ENCODE measurements at regions not wholly inside any gene's neighbourhood (a gene's known extent, or its start where the extent isn't known, plus 50 kb on each side); places are given as distances from the start of the nearest gene placed in this dataset.

GRCh38 chrX:131704136-131704695 is 160.3 kb downstream of the OR13H1 start:
- FAIRE-seq = peak; percentile 37

GRCh38 chrX:131709553-131709952 is 165.7 kb downstream of the OR13H1 start:
- no peak for FAIRE-seq

- no peak for FAIRE-seq
Observed at GRCh38 chrX:131711478-131711867, 167.6 kb downstream of the OR13H1 start.

DNA sequence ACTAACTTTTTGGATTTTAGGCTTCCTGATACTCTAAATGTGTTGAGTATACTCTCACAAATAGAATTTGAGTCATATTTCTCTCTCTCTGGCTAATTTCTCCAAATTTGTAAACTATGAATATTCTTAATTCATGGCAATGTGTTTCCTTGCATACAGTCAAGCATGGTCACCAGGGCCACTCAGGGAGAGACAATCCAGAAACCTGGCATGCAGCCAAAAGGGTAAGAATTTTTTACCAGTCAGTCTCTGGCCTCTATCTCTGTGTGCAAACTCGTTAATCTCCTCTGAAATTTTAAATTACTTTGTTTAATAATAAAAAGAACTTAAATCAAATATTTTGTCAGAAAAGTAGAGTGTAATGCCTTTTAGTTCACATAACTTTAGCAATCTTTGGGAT is 179.8 kb downstream of the OR13H1 start:
- FAIRE-seq = no peak

DNA sequence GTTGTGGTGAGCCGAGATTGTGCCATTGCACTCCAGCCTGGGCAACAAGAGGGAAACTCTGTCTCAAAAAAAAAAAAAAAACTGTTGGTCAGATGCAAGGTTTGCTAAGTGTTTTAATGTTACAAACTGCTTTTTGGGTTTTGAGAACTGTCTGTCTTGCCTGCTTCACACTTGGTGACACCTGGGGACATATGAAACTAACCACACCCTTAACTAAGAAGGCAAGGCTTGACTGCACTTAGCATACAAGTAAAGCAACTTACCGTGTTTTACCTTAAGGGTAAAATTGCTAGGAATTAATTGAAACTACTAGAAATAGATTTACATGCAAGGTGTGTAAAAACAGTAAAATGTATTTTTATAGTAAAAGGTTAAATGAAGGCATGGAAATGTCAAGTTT is 180.4 kb downstream of the OR13H1 start:
- FAIRE-seq = no peak

DNA sequence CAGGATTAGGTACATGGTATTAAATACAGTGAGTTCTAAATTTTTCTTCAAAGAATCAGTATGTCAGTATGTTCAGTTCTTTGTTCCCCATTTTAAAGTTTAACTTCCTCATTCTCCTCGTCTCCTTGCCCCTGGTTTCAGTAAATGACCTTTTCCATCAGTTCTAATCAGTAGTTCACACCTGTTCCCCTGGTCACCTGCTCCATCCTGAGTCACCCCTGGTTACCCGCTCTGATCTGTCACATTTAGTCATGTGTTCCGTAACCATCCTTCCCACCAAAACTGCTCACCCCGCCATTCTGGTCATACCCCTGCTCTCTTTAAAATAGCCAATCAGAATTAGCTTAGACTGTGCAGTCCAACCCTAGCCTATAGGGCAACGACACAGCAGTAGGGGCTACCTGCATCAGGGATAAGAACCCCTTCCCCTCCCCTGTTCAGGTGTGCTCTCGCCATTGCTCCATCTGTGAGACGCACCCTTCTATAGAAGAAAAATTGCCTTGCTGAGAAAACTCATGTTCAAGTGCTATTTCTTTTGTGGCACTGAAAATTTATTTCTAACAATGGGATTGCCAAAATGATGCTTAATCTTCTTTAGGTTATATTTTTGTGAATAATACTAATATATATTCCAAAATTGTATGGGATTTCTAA is 181.3 kb downstream of the OR13H1 start:
- no peak for FAIRE-seq

DNA sequence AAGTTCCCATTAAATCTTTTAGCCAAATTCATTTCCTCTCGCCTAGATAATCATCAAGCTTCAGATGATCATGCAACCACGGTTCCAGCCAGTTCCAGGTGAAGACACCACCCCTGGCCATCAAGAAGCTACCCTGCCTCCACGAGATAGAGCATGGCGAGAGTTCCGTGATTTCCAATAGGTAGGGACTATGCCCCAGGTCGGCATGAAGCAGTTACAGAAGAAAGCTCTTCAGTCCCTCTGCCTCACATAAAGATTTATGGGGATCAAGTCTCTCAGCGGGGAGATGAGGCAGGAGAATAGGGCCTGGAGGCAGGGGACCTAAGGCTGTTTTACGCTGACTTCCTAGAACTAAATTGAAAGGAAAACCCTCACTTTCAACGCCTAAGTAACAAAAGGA is 183.9 kb downstream of the OR13H1 start:
- FAIRE-seq = no peak

DNA sequence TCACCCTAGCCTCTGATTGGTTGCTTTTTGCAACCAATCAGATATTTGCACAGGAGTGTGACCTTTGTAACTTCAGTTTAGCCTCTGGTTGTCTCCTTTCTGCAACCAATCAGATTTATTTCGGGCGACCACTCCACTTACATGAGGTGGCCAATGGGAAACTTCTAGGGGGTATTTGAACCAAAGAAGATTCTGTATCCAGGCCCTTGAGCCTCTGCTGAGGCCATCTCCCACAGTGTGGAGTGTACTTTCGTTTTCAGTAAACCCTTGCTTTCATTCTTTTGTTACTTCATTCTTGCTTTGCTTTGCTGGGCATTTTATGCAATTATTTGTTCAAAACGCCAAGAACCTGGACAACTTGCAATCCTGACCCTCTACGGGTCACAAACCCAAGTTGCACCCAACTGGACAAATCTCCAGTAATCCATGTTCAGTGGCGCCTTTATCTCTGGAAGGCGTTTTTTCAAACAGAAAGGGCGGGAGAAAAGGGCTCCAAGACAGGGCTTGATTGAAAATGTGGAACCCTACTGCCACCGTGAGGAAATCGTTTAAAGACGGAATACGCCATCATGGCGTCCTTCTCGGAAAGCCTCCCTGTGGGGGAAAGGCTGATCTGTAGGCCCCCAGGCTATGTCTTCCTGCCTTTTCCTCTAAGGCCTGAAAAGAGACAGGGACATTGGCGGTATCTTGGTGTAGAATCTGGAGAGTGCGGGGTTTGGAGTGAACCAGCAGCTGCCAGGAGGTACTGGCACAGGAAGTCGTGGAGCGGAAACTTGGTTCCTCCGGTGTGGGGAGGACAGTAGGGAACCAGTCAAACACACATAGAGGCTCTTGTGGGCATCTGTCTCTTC is 184.6 kb downstream of the OR13H1 start:
- FAIRE-seq = peak; percentile 91

GRCh38 chrX:131729295-131729694 is 185.4 kb downstream of the OR13H1 start:
- peak; percentile 44 for FAIRE-seq

- FAIRE-seq = no peak
Observed at GRCh38 chrX:131734621-131735020, 190.7 kb downstream of the OR13H1 start.

DNA sequence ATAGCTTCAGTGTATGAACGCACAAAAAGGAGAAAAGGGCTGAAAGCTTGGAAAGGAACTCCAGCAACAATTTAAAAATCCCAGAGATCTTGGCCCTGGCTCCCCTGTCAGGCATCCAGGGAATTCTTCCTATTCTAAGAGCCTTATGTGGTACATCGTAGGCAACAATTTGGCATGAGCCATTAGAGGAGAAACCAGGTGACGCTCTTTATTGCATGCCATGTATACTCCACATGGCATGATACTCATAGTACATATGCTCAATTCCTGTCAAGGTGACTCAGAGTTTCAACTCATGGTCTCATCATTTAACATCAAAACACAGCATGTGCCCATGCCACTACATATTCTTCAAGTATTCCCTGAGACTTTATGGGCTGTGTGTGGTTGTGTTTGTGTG is 191.3 kb downstream of the OR13H1 start:
- FAIRE-seq = no peak

- FAIRE-seq = no peak
Observed at GRCh38 chrX:131739823-131740222, 195.9 kb downstream of the OR13H1 start.

DNA sequence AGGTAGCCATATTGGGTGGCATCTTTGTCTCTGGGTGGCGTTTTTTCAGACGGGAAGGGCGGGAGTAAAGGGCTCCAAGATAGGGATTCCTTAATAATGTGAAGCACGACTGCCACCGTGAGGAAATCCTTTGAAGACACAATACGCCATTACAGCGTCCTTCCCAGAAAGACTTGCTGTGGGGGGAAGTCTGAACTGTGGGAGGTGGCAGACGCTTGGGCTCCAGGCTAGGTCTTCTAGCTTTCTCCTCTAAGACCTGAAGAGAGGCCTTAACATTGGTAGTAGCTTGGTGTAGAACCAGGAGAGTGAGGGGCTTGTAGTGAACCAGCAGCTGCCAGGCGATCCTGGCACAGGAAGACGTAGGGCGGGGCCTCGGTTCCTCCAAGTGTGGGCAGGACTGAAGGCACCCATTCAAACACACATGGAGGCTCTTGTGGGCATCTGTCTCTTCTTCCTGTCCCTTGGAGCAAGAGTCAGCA is 197.3 kb downstream of the OR13H1 start:
- peak; percentile 9 for FAIRE-seq

DNA sequence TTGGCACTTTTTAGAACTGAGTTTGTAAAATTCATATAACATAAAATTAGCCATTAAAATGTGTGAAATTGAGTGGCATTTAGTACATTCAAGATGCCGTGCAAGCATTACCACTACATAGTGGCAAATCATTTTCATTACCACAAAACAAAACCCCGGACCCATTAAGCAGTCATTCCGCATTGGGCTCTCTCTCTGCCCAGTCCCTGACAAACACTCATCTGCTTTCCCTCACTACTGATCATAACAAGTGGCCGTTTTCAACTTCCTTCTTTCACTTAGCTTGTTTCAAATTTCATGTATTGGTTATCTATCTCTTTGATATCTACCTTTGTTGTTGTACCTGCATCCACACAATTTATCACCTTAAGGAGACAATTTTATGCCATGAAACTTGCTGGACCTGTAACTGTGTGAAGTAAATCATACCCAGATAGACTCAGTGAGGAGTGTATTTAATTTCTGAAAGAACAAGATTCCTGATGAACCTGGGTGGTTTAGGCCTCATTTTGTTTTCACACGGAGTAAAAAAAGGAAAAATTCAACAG is 202.1 kb downstream of the OR13H1 start:
- no peak for FAIRE-seq

- peak; percentile 44 for FAIRE-seq
Observed at GRCh38 chrX:131746491-131746968, 202.7 kb downstream of the OR13H1 start.

GRCh38 chrX:131747173-131747572 is 203.3 kb downstream of the OR13H1 start:
- peak; percentile 78 for FAIRE-seq

- FAIRE-seq = peak; percentile 70
Observed at GRCh38 chrX:131752493-131753198, 208.8 kb downstream of the OR13H1 start.

DNA sequence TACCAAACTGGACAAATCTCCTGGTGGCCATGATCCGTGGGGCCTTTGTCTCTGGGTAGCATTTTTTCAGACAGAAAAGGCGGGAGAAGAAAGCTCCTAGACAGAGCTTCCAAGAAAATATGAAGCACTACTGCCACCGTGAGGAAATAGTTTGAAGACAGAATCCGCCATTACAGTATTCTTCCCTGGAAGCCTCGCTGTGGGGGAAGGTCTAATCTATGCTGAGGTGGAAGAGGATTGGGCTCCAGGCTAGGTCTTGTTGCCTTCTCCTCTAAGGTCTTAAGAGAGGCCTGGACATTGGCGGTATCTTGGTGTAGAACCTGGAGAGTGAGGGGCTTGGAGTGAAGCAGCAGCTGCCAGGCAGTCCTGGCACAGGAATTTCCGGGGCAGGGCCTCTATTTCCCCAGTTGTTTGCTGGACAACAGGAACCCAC is 218.9 kb downstream of the OR13H1 start:
- peak; percentile 81 for FAIRE-seq

DNA sequence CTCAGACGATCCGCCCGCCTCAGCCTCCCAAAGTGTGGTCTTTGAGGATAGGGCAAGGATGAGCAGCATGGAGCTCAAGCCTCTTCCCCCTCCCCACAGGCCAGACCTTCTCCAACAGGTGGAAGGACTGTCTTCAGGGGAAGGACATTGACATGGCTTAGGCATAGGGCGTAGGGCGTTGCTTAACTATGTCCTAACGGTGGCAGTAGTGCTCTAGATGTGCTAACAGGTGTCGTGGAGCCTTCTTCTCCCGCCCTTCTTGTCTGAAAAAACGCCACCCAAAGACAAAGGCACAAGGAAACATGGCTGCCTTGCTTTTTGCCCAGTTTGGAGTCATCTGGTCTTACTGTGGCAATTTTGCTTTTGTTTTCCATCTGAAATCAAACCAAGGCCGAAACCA is 219.8 kb downstream of the OR13H1 start:
- no peak for FAIRE-seq

- no peak for FAIRE-seq
Observed at GRCh38 chrX:131764216-131764615, 220.3 kb downstream of the OR13H1 start.

- peak; percentile 81 for FAIRE-seq
Observed at GRCh38 chrX:131778269-131779218, 234.7 kb downstream of the OR13H1 start.

DNA sequence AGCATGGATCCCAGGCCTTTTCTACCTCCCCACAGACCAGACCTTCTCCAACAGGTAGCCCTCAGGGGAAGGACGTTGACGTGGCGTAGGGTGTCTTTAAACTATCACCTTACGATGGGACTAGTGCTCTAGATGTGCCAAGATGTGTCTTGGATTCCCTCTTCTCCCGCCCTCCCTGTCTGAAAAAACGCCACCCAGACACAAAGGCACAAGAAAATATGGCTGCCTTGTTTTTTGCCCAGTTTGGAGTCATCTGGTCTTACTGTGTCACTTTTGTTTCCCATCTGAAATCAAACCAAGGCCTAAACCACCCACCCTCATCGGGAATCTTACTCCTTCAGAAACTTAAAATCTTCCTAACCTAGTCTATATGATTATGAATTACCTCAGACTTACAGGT is 235.4 kb downstream of the OR13H1 start:
- FAIRE-seq = no peak
